ENCODE measurements at regions not wholly inside any gene's neighbourhood (a gene's known extent, or its start where the extent isn't known, plus 50 kb on each side); places are given as distances from the start of the nearest gene placed in this dataset.

DNA sequence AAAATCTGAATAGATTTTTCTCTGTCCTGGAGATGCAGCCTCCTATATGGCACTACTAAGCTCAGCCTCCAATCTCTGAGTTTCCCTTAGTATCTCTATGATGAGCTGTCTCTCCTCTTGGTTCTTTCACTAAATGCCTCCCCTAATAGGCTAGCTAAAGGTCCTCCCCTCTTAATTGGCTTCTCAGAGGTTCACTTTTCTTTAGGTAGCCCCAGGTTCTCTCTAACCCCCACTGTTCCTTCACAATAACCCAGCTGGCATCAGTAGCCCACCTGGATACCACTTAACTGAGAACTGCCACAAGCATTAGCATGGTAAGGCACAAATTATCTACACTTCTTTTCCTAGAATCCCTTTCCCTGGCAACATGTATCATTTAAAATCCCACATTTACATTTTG is 523.2 kb downstream of the IGSF11 start:
- in situ Hi-C loops (cut with HindIII; ENCODE audit: low sequenced_read_pairs), result no loop called here
- TF ChIP-seq, protein P1, sequence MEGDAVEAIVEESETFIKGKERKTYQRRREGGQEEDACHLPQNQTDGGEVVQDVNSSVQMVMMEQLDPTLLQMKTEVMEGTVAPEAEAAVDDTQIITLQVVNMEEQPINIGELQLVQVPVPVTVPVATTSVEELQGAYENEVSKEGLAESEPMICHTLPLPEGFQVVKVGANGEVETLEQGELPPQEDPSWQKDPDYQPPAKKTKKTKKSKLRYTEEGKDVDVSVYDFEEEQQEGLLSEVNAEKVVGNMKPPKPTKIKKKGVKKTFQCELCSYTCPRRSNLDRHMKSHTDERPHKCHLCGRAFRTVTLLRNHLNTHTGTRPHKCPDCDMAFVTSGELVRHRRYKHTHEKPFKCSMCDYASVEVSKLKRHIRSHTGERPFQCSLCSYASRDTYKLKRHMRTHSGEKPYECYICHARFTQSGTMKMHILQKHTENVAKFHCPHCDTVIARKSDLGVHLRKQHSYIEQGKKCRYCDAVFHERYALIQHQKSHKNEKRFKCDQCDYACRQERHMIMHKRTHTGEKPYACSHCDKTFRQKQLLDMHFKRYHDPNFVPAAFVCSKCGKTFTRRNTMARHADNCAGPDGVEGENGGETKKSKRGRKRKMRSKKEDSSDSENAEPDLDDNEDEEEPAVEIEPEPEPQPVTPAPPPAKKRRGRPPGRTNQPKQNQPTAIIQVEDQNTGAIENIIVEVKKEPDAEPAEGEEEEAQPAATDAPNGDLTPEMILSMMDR (IDR thresholded peaks at IDR 0.05; ENCODE audit: low read depth, low read length), result no peak
- DNase-seq (ENCODE audit: low read depth, low spot score), result no peak
- H3K4me3 ChIP-seq (ENCODE audit: low read depth, low read length), result no peak overlapping the region

GRCh38 chr3:118512301-118512700 is 522.3 kb downstream of the IGSF11 start:
- in situ Hi-C loops (cut with HindIII; ENCODE audit: low sequenced_read_pairs), result no loop called here
- no peak for DNase-seq (ENCODE audit: low read depth, low spot score)
- TF ChIP-seq, protein P1 (IDR thresholded peaks at IDR 0.05; ENCODE audit: low read depth, low read length), result no peak
- H3K4me3 ChIP-seq (ENCODE audit: low read depth, low read length), result no peak overlapping the region

GRCh38 chr3:118525077-118525476 is 509.6 kb downstream of the IGSF11 start:
- TF ChIP-seq, protein P1 (IDR thresholded peaks at IDR 0.05; ENCODE audit: low read depth, low read length), result no peak
- in situ Hi-C loops (cut with HindIII; ENCODE audit: low sequenced_read_pairs), result no loop called here
- no peak overlapping the region for H3K4me3 ChIP-seq (ENCODE audit: low read depth, low read length)
- no peak for DNase-seq (ENCODE audit: low read depth, low spot score)

- TF ChIP-seq, protein P1 (IDR thresholded peaks at IDR 0.05; ENCODE audit: low read depth, low read length), result no peak
- DNase-seq (ENCODE audit: low read depth, low spot score), result no peak
- in situ Hi-C loops (cut with HindIII; ENCODE audit: low sequenced_read_pairs), result no loop called here
- no peak overlapping the region for H3K4me3 ChIP-seq (ENCODE audit: low read depth, low read length)
Observed at GRCh38 chr3:118526758-118527513, 507.7 kb downstream of the IGSF11 start.

GRCh38 chr3:118527514-118528044 is 507.1 kb downstream of the IGSF11 start:
- no peak for DNase-seq (ENCODE audit: low read depth, low spot score)
- no peak overlapping the region for H3K4me3 ChIP-seq (ENCODE audit: low read depth, low read length)
- TF ChIP-seq, protein P1 (IDR thresholded peaks at IDR 0.05; ENCODE audit: low read depth, low read length), result no peak
- in situ Hi-C loops (cut with HindIII; ENCODE audit: low sequenced_read_pairs), result no loop called here

- no peak overlapping the region for H3K4me3 ChIP-seq (ENCODE audit: low read depth, low read length)
- in situ Hi-C loops (cut with HindIII; ENCODE audit: low sequenced_read_pairs), result no loop called here
- TF ChIP-seq, protein P1 (IDR thresholded peaks at IDR 0.05; ENCODE audit: low read depth, low read length), result no peak
- DNase-seq (ENCODE audit: low read depth, low spot score), result no peak
Observed at GRCh38 chr3:118529554-118529953, 505.1 kb downstream of the IGSF11 start.

Measured in astrocyte of the spinal cord (primary cell).